ENCODE measurements at regions not wholly inside any gene's neighbourhood (a gene's known extent, or its start where the extent isn't known, plus 50 kb on each side); places are given as distances from the start of the nearest gene placed in this dataset.

GRCh38 chr7:85237721-85238120 lies 50.9 kb upstream of the SEMA3D start:
- TF ChIP-seq CTCF (IDR thresholded peaks at IDR 0.05) (no peak), POLR2A (IDR thresholded peaks at IDR 0.05; ENCODE audit: low read depth) (no peak)

Data from esophagus muscularis mucosa (tissue), 3 donors.